Type B pancreatic cell (in vitro differentiated cells): ENCODE measurements at regions not wholly inside any gene's neighbourhood (a gene's known extent, or its start where the extent isn't known, plus 50 kb on each side); places are given as distances from the start of the nearest gene placed in this dataset.

Experiments
- DNase-seq: peaks from one replicate; pipeline ENCODE4 v3.0.0; 2021; ENCODE audit warnings: mixed read lengths; ENCODE audit not compliant: unreplicated experiment; ENCODE audit errors: extremely low spot score
- H3K27ac Mint-ChIP-seq: 2 replicates; pipeline ENCODE4 v1.8.0; 2021; ENCODE audit warnings: mild to moderate bottlenecking, mixed read lengths
- H3K27me3 Mint-ChIP-seq: 2 replicates; pipeline ENCODE4 v1.8.0; 2021; ENCODE audit warnings: mixed read lengths
- H3K36me3 Mint-ChIP-seq: 2 replicates; pipeline ENCODE4 v1.8.0; 2021; ENCODE audit warnings: mixed read lengths
- H3K4me1 Mint-ChIP-seq: one replicate; pipeline ENCODE4 v1.8.0; 2021; ENCODE audit warnings: mixed read lengths; ENCODE audit not compliant: unreplicated experiment
- H3K4me3 Mint-ChIP-seq: 2 replicates; pipeline ENCODE4 v1.8.0; 2021; ENCODE audit warnings: mild to moderate bottlenecking, mixed read lengths
- H3K9me3 Mint-ChIP-seq: 2 replicates; pipeline ENCODE4 v1.8.0; 2021; ENCODE audit warnings: mixed read lengths
- CTCF ChIP-seq: fragments of 200-600 bp; sonication (generic); conservative IDR thresholded peaks from 2 replicates; pipeline ENCODE4 v1.5.0; 2021; ENCODE audit warnings: antibody characterized with exemption, mild to moderate bottlenecking

DNA sequence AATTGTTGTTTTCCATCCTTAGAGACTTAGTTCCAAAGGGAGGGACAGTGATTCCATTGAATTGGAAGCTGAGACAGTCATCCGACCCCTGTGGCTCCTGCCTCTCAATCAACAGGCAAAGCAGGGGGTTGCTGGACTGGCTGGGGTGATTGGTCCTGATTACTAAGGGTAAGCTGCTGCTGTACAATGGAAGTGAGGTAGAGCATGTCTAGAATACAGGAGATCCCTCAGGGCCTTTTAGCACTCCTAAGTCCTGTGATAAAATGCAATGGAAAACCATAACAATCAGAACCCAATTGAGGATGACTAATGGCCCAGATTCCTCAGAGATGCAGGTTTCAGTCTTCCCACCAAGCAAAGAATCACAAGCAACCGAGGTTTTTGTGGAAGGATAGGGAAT is 127.6 kb downstream of the AASDH start:
- Mint-ChIP-seq H3K27me3 (no peaks in the 10 kb centered on the region), H3K9me3 (peaks cover 14% of the 10 kb centered on the region), H3K36me3 (peaks cover 11% of the 10 kb centered on the region), H3K4me3 (no peak overlapping the region), H3K4me1 (peaks cover 15% of the 10 kb centered on the region), H3K27ac (no peak overlapping the region)
- no peak for DNase-seq
- TF ChIP-seq CTCF, result no peak

DNA sequence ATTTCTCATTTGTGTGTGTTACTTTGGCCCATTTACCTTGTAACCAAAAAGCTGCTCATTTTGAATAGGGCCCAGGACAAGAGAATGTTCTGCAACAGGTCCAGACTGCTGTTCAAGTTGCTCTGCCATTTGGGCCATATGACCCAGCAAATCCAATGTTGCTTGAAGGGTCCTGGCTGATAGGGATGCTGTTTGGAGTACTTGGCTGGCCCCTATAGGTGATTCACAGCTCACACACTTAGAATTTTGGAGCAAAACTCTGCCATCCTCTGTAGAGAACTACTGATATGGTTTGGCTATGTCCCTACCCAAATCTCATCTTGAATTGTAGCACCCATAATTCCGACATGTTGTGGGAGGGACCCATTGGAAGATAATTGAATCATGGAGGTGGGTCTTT is 131.5 kb downstream of the AASDH start:
- Mint-ChIP-seq H3K9me3 (peaks cover 10% of the 10 kb centered on the region), H3K27me3 (no peaks in the 10 kb centered on the region), H3K27ac (no peak overlapping the region), H3K36me3 (peaks cover 9% of the 10 kb centered on the region), H3K4me1 (peaks cover 15% of the 10 kb centered on the region), H3K4me3 (no peak overlapping the region)
- no peak for DNase-seq
- TF ChIP-seq CTCF, result no peak

DNA sequence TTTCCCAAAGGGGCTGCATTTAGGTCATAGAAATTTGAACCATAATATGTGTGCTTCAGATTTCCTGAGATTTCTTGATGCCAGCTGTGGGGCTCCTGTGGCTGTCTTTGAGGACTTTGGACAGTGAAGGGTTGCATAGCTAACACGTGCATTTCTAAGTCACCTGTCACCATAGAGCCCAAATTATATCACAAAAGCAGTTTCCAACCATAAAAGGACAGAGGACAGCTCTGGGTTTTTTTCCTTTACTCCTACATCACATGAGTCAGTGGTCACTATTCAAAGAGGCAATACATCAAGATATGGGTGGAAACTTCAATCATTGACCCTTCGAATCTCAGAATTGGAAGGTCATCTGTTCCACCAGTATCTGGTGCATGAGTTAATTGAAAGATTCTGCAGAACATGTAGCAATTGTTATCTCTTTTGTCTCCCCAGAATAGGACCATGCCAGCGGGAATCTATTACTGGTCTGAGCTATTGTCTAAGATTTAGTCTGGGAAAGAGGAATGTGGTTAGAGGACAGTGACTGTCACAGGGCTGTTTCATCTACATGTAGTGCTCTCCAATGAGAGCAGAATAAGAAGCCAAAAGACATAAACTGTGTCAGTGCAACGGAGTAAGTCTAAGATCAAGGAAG is 133.5 kb downstream of the AASDH start:
- H3K36me3 Mint-ChIP-seq, result peaks cover 9% of the 10 kb centered on the region
- no peak for TF ChIP-seq CTCF
- DNase-seq, result no peak
- H3K4me3 Mint-ChIP-seq, result no peak overlapping the region
- H3K27me3 Mint-ChIP-seq, result no peaks in the 10 kb centered on the region
- peaks cover 10% of the 10 kb centered on the region for H3K9me3 Mint-ChIP-seq
- peaks cover 6% of the 10 kb centered on the region for H3K4me1 Mint-ChIP-seq
- no peak overlapping the region for H3K27ac Mint-ChIP-seq

DNA sequence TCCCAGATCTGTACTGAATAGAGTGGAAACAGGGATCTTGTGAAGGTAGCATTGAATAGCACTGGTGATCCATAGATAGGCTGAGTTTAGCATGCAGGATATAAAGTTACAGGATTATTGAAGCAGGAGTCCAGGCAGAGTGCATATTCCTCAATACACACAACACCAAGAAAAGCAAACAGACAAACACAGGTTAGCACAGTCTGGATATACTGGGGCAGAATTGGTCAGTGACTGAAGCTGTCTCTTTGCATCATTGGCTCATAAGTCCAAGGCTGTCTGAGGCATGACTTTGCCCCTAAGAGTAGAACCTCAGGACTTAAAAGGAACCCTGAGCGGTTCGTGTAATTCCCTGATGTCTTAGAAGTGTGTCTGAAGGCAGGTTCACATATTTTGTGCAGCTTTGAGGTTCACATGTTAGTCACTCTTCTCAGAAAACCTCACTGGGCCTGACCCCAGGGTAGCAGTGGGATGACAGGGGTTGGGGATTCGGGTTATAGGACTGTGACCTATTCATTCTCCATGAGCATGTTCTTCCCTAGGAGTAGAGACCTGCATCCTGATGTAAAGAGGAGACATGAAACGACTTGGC is 134.6 kb downstream of the AASDH start:
- Mint-ChIP-seq H3K27ac (no peak overlapping the region), H3K4me3 (no peak overlapping the region), H3K27me3 (no peaks in the 10 kb centered on the region), H3K36me3 (peaks cover 9% of the 10 kb centered on the region), H3K9me3 (peaks cover 7% of the 10 kb centered on the region), H3K4me1 (no peaks in the 10 kb centered on the region)
- DNase-seq, result no peak
- no peak for TF ChIP-seq CTCF

- Mint-ChIP-seq H3K4me1 (no peaks in the 10 kb centered on the region), H3K9me3 (peaks cover 6% of the 10 kb centered on the region), H3K36me3 (peaks cover 9% of the 10 kb centered on the region), H3K27me3 (no peaks in the 10 kb centered on the region), H3K27ac (no peak overlapping the region), H3K4me3 (no peak overlapping the region)
- TF ChIP-seq CTCF, result no peak
- no peak for DNase-seq
Observed at GRCh38 chr4:56251556-56251955, 135.7 kb downstream of the AASDH start.
